Stimulated activated CD4-positive, alpha-beta T cell treated with anti-CD3 and anti-CD28 coated beads, Interleukin-4, amount 100 ng/mL, for 4 hours (primary cell): ENCODE measurements at regions not wholly inside any gene's neighbourhood (a gene's known extent, or its start where the extent isn't known, plus 50 kb on each side); places are given as distances from the start of the nearest gene placed in this dataset.
A peak's percentile ranks its signal among the peaks of the same experiment; 100 is the strongest.

Experiments used
- DNase-seq, 2 experiments: peaks; one replicate each; pipeline ENCODE4 v3.0.0-alpha.2; 2020

DNA sequence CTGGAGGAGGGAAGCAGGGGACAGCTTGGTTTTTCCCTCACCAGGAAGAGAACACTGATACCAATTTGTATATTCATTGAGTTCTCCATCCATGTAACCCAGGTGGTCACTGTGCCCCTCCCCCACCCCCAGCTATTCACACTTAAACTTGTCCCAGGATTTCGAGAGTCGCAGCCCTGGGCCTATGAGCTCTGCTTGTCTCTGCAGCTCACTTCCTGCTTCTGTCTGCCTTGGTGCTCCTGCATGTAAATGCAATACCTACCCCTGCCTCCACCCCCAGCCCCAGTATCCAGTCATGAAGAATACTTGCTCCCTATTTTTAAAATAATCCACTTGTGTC, 452.2 kb downstream of the BCL11B start:
- DNase-seq: no peak

DNA sequence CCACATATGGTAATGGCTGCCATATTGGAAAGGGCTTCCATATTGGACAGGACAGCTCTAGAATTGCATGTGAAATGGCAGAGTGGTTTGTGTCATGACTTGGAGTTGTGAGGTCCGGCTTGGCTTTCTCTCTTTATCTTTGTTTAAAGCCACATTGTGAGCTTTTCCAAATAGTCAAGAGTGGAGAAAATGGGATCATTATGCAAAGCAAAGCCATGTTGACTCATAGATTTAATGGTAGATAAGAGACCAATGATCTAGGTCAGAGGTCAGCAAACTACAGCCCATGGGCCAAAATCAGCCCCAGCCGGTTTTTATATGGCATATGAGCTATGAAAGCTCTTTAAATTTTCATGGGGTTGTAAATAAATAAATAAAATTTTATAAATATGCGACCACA, 449.1 kb downstream of the BCL11B start:
- no peak for DNase-seq

DNA sequence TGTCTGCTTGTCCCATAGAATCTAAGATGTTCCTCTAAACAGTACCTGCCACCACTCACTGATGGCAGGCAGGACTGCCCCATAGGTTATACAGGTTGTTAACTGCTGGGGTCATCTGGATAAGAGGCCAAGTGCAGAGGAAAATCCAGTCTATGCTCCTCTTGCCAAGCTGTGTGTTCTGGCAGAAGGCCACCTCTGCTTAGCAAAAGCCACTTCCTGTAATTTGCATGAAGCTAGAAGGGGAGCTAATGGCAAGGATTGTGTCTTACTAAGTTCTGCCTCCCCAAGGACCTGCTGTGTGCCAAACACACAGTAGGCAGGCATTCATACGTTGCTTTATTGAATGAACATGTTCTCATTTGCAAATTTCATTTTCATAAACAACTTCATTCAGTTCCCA, 445.4 kb downstream of the BCL11B start:
- DNase-seq: no peak

DNA sequence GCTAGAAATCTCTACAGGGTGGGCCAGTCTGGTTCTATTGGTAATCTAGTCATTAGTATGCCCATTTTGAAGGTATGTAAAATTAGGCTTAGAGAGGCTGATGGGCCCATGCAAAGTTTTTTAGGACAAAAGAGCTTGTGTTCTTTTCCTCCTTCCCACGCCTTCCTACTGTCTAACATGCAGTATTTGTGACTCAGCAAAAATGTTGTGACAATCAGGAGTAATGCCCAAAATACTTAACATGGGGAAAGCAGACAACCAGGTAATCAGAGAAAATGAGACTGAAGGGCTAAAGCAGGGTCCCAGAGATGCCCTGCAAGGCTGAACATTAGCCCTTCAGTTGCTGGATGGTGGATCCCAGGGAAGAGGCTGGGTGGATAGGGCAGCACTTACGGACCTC, 437.9 kb downstream of the BCL11B start:
- no peak for DNase-seq

DNA sequence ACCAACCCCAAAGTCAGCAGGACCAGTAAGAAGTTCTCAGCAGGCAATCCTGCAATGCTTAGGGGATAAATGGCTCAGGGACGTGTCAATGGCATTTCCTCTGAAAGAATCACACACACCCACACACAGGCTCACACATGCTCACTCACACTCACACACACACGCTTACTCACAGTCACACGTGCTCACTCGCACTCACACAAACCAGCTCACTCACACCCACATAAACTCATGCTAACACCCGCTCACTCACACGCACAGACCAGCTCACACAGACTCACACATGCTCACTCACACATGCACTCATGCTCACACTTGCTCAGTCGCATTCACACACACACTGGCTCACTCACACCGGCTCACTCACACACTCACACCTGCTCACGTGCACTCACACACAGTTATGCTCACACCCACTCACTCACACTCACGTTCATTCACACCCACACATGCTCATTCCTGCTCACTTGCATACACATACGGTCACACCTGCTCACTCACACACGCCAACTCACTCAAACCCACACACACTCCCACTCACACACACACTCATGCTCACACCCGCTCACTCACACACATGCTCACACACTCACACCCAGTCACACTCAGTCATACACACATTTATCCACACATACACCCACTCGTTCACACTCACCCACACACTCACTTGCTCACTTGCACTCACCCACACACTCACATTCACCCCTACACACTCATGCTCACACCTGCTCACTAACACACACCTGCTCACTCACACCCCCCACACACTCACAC, 436.8 kb downstream of the BCL11B start:
- DNase-seq: peak in 1 of 2 experiments; percentile 3

- no peak for DNase-seq
These were observed 436.2 kb downstream of the BCL11B start for GRCh38 chr14:98835825-98836100.

DNA sequence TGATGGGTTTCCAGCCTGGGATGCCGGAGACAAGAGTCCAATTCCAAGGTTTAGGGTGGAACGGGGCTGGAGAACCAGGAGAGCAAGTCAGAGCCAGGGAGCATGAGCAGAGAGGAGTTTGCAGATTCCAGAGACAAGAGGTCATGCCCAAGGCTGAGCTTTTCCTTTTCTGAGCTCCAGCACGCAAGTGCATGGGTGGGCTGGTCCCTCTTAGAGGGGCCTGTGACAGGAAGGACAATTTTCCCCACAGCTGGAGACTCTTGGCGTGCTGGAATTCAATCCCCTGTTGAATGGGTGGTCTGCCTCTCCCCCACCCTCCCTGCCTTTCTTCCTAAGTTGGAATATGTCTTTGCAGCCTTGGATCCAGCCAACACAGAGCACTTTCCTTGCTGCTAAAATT, 431.9 kb downstream of the BCL11B start:
- DNase-seq: no peak

- no peak for DNase-seq
These were observed 431.5 kb downstream of the BCL11B start for GRCh38 chr14:98840511-98840910.

GRCh38 chr14:98844456-98844855, 427.5 kb downstream of the BCL11B start:
- DNase-seq: no peak

GRCh38 chr14:98847521-98848468, 424.2 kb downstream of the BCL11B start:
- DNase-seq: no peak

DNA sequence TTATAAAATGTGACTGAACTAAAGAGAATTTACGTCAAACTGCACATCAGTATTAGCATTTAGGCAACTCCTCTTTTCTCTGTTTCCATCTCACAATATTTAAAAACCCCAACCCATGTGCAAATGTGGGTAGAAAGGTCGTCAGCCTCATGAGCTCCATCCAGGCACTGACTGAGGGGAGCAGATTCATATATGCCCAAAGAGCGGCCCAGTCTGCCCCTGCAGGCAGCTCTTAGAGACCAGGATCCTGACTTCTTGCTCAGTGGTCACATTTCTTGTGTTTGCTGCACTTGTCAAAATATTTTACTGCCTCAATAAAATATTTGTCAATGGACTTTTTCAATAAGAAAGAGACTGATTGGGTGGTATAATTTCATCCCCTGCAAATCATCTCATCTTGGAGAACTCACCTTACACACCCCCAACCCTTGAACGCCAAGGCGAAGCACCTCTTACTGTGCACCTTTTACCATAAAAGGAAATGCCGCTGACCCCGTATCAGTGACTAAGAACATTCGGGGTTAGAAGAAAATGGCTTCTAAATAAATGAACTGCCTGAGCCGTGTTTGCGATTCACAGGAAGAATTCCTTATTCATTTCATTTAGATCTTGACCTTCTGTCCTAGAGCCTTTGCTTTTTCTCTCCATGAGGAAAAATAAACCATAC, 418.8 kb downstream of the BCL11B start:
- no peak for DNase-seq

- DNase-seq: no peak
These were observed 415.9 kb downstream of the BCL11B start for GRCh38 chr14:98855926-98856715.

GRCh38 chr14:98858158-98858557, 413.8 kb downstream of the BCL11B start:
- DNase-seq: no peak

DNA sequence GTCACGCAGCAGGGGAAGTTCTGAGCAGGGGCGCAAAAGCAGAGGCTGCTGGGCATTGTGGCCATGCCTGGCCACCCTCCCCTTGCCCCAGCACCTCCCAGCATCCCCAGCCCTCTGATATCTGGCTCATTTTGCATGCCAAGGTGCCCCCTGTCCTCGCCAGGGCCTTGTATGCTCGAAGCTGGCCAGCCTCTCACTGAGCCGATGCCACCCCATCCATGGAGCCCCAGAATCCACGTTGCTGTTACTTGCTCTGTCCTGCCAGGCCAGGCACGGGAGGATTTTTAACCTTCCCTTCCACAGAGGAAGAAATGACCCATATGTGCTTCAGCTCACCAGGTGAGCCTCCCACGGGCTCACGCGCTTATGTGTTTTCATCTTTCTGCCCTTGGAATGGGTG, 413.4 kb downstream of the BCL11B start:
- DNase-seq: no peak

GRCh38 chr14:98859301-98859700, 412.7 kb downstream of the BCL11B start:
- DNase-seq: no peak

DNA sequence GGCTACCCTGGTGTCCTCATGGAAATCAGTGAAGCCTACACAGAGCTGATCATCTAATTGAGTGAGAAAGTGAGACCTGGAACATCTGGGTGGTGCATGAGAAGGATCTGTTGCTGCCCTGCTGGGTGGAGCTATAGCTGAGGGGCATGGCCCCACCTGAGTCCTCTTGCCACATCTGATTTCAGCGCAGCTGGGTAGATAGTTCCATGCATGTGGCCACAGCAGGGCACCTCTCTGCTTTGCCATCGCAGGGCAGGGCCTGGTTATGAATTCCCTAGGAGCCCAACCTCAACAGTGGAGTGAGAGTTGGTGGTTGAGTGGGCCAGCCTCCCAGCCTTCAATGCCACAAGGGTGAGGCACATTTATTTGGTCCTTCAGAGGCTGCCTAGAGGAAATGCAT, 407.8 kb downstream of the BCL11B start:
- DNase-seq: no peak

DNA sequence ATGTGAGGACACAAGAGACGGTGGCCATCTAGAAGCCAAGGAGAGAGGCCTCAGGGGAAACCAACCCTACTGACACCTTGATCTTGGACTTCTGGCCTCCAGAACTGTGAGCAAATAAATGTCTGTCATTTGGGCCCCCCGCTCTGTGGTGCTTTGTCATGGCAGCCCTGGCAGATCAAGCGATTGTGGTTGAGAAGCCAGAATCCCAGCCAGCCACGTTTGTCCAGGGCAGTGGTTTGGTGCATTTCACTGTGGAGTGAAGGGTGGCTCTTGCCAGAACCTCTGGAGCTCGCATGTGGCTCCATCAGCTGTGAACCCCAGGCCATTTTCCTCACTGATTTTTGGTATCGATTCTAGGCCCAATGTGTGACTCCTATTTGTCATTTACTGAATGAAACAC, 404.9 kb downstream of the BCL11B start:
- no peak for DNase-seq

- DNase-seq: no peak
These were observed 404.3 kb downstream of the BCL11B start for GRCh38 chr14:98867726-98868125.

DNA sequence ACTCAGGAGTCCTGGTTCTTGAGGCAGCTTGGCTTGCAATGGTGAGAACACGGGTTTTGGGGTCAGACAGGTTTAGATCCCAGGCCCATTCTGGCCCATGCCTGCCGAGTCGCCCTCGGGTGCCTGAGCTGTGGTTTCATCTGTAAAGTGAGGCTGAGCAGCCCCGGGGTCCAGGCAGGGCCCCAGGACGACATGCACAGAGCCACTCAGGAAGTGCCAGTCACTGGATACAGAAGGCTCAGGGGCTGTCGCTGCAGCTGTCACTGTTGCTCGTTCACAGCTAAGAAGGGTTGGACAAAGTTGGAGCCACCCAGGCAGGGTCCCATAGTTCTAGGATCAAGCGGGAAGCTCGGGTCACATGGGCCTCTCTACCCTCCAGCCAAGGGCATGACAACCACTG, 403.1 kb downstream of the BCL11B start:
- no peak for DNase-seq

- DNase-seq: no peak
These were observed 400.2 kb downstream of the BCL11B start for GRCh38 chr14:98871796-98872195.

- DNase-seq: no peak
These were observed 394.9 kb downstream of the BCL11B start for GRCh38 chr14:98877065-98877464.

DNA sequence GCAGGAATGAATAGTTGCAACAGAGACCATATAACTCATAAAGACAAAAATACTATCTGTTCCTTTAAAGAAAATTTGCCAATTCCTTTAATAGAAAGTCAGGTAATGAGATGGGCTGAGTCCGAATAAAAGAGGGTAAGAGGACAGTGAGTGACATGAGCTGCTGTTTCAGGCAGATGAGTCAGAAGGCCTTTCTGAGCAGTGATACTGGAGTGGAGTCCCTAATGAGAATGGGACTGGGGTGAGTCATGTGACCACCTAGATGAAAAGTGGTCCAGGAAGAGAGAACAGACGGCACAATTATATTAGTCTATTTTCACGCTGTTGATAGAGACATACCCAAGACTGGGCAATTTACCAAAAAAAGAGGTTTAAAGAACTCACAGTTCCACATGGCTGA, 393.7 kb downstream of the BCL11B start:
- no peak for DNase-seq

GRCh38 chr14:98886982-98887381, 385.0 kb downstream of the BCL11B start:
- DNase-seq: no peak
